CD4-positive, alpha-beta T cell treated with Interleukin-15 for 4 hours (primary cell): ENCODE measurements at regions not wholly inside any gene's neighbourhood (a gene's known extent, or its start where the extent isn't known, plus 50 kb on each side); places are given as distances from the start of the nearest gene placed in this dataset.
"Not testable (repeated sequence)": the region's sequence is repeated elsewhere in the genome, so short reads cannot be mapped to it uniquely, and the experiment has no call there.

Source experiments
- DNase-seq: peaks from one replicate; pipeline ENCODE4 v3.0.0-alpha.2; 2020; ENCODE audit warnings: low spot score

- DNase-seq = no peak
Measured at GRCh38 chr12:67759829-67760228, 111.3 kb downstream of the DYRK2 start.

- DNase-seq = no peak
Measured at GRCh38 chr12:67760586-67761275, 112.2 kb downstream of the DYRK2 start.

GRCh38 chr12:67761566-67761965 lies 113.0 kb downstream of the DYRK2 start:
- no peak for DNase-seq

DNA sequence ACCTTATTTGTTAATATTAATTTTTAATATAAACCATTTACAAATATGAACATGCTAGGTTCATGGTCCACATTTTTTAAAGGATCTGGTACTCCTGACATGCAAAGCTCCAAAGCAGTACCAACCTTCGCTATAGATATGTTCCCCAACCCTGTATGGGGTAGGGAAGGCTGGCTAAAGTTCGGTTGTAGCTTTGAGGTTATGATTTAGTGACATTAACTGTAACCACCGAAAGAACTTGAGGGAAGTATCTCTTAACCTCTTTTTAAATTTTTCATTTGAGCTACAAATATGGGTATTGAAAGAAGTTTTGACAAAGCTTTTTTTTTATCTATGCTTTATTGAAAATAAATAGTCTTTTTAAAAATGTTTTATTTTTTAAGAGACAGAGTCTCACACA lies 115.5 kb downstream of the DYRK2 start:
- no peak for DNase-seq

GRCh38 chr12:67764946-67765619 lies 116.5 kb downstream of the DYRK2 start:
- no peak for DNase-seq

DNA sequence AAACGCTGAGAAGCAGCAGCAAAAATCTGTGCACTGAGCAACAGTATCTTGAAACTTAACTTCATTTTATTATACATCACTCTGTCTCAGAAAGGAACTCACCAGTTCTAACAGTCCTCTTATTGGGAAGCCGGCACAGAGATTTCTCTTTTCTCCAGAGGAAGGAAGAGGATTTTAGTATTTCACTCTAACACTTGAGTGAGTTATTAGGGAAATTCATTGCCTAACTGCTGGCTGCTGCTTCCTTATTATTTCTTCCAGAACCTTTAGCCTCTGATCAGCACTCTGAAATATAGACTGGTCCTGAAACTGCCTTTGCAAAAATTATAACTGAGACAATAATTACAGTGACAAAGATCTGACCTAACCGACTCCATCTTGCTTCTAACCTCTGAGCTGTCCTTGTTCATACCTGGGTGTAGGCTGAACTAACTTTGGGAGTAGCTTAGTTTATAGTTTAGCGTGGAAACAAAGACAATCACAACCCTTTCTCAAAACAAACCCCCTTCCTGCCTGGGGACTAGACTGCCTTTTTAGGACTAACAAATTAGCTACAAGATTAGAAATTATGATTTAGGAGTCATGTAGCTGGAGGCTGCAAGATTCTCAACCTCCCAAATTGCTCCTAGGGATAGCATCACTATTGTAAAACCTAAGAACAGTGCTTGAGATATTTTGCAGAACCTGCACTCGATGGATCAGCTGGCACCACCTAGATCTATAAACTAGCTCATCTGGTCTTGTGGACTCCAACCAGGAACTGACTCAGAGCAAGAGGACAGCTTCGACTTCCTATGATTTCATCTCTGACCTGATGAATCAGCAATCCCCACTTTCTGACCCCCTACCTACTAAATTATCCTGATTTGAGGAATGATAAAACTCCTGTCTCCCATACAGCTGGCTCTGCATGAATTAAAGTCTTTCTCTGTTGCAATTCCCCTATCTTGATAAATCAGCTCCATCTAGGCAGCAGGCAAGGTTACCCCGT lies 117.5 kb downstream of the DYRK2 start:
- DNase-seq = no peak

- DNase-seq = no peak
Measured at GRCh38 chr12:67772267-67773169, 124.0 kb downstream of the DYRK2 start.

GRCh38 chr12:67773896-67774295 lies 125.4 kb downstream of the DYRK2 start:
- DNase-seq = no peak

- no peak for DNase-seq
Measured at GRCh38 chr12:67774983-67775587, 126.5 kb downstream of the DYRK2 start.

GRCh38 chr12:67780580-67781084 lies 132.1 kb downstream of the DYRK2 start:
- DNase-seq = no peak

- no peak for DNase-seq
Measured at GRCh38 chr12:67782573-67782972, 134.0 kb downstream of the DYRK2 start.

GRCh38 chr12:67783393-67783792 lies 134.8 kb downstream of the DYRK2 start:
- DNase-seq = no peak

DNA sequence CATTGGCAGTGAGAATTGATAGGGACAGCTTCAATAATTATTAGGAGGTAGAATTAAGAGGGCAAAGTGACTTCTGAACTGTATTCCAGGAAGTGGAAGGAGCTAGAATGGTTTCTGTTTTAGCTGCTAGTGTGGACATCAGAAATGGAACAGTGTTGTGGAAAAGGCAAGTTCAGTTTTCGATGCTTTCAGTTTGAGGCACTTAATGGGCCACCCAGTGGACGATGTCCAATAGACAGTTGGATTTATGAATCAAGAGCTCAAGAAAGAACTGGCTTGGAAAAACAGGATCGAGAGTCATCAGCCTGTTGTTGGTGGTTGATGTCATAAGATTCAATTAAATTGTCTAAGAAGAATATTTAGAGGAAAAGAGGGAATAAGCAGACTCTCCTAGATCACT lies 136.3 kb downstream of the DYRK2 start:
- DNase-seq = no peak

DNA sequence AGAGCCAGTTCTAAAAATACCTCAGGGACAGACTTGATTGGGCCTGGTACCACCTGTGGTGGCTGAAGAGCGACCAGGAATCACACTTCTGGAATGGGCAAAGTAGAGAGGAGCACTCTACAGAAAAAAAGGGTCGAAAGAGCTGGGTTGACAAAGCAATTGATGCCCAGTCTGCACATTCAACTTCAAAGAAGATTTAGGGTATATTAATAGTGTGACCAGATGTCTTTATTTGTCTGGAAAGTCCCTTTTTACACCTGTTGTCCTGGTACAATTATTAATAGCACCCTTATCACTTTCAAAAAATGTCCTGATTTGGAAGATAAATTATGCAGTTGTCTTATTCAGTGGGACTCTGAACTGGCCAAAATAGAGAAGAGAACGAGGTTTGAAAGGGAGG lies 137.5 kb downstream of the DYRK2 start:
- no peak for DNase-seq

DNA sequence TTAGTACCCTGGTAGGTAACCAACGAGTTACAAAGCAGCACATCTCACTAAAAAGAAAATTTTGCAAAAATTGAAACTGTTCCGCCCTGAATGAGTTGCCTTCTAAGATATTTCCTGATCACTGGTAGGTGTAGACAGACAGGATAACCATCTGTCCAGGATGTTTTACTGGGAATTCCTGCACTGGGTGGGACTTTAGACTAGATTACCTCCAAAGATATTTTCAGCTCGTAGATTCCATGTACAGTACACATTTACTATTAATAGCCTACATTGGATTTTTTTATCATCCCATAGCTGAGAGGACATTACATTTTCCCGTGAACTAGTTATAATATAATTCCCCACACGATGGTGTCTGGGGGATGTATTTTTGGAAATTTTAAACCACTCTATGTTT lies 139.6 kb downstream of the DYRK2 start:
- no peak for DNase-seq

GRCh38 chr12:67789266-67789665 lies 140.7 kb downstream of the DYRK2 start:
- DNase-seq = no peak

DNA sequence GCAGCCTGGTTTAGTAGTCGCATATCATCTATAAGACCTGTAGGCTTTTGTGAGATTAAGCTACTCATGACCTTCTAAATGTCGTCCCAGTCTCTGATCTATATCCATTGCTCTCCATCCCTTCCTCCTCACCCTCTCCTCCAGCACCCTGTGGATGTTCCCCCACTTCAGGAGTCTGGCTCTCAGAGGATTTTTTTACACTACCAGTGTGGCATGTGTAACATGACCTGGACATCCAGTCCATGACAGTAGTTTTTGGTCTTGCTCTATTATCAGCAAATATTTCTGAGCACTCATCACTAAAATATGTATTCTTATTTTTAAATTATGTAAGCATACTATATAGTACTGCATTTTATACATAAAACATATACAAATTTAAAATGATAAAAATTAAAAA lies 142.1 kb downstream of the DYRK2 start:
- no peak for DNase-seq

DNA sequence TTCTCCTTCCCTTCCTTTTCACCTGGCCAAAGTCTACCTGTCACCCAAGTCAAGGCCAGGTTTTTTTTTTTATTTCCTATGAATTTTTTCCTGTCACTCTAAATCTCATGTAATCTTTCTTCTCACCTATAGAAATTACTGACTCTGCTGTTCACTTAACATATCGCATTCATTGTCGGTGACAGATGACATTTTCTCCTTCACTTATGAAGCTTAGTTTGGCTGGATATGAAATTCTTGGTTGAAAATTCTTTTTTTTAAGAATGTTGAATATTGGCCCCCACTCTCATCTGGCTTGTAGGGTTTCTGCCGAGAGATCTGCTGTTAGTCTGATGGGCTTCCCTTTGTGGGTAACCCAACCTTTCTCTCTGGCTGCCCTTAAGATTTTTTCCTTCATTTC lies 142.8 kb downstream of the DYRK2 start:
- DNase-seq = not testable (repeated sequence)

DNA sequence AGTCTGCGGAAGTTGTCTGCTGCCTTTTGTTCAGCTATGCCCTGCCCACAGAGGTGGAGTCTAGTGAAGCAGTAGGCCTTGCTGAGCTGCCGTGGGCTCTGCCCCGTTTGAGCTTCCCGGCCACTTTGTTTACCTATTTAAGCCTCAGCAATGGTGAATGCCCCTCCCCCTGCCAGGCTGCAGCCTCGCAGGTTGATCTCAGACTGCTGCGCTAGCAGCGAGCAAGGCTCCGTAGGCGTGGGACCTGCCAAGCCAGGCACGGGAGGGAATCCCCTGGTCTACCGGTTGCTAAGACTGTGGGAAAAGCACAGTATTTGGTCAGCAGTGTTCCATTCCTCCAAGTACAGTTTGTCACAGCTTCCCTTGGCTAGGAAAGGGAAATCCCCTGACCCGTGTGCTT lies 143.6 kb downstream of the DYRK2 start:
- DNase-seq = no peak

GRCh38 chr12:67794161-67794560 lies 145.6 kb downstream of the DYRK2 start:
- no peak for DNase-seq

DNA sequence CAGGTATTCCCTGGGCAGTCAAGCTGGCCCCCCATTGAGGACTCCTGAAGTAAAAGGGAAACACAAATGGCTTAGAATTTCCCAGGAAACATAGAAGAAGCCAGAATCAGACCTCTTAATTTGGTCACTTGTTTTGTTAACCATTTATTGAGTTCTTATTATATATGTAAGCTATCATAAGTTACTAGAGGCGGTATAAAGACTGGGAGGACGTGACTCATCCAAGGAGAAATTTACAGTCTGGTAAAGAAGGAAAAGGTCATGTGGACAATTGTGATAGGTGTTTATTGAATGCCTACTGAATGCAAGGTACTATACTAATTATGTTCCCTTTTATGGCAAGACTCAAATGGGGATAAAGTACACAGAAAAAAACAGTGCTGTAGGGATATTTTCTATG lies 146.7 kb downstream of the DYRK2 start:
- DNase-seq = no peak
